ENCODE measurements at regions not wholly inside any gene's neighbourhood (a gene's known extent, or its start where the extent isn't known, plus 50 kb on each side); places are given as distances from the start of the nearest gene placed in this dataset.

DNA sequence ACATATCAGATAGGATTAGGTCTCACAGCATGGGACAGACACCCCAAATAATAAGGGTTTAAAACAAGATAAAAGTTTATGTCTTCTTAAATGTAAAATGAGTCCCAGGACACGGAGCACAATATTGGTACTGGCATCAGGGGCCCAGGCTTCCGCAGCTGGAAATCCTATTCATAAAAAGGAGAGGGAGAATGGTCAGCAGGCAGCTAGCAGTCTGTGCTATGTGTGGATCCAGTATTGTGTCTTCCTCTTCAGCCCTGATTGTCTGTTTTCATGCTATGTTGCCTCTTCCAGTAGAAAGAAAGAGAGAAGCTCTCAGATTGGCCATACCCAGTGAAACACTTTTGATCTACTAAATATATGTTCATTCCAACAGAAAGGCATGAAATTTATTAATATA is 319.3 kb upstream of the SLCO3A1 start:
- no peak for TF ChIP-seq CTCF (IDR thresholded peaks at IDR 0.05; ENCODE audit: poor library complexity)
- TF ChIP-seq EZH2 (IDR thresholded peaks at IDR 0.05; ENCODE audit: borderline replicate concordance), result no peak

Measured in hepatocyte (in vitro differentiated cells).